ENCODE measurements at regions not wholly inside any gene's neighbourhood (a gene's known extent, or its start where the extent isn't known, plus 50 kb on each side); places are given as distances from the start of the nearest gene placed in this dataset.

- H3K27me3 ChIP-seq (ENCODE audit: low read depth) = no peaks in the 10 kb centered on the region
- no peaks in the 10 kb centered on the region for H3K9me3 ChIP-seq
- intact Hi-C loops (cut with DNase I) = no loop called here
- no peaks in the 10 kb centered on the region for H3K36me3 ChIP-seq
- DNase-seq = no peak
- ATAC-seq = no peak
- TF ChIP-seq CTCF (IDR thresholded peaks at IDR 0.05) = no peak
- H3K27ac ChIP-seq = no peak overlapping the region
- H3K4me3 ChIP-seq = no peak overlapping the region
- H3K4me1 ChIP-seq = no peaks in the 10 kb centered on the region
Measured at GRCh38 chr11:127066401-127067090, 66.0 kb upstream of the KIRREL3 start.

- Histone ChIP-seq H3K4me1 (no peaks in the 10 kb centered on the region), H3K27ac (no peak overlapping the region), H3K36me3 (no peaks in the 10 kb centered on the region), H3K9me3 (no peaks in the 10 kb centered on the region), H3K4me3 (no peak overlapping the region), H3K27me3 (ENCODE audit: low read depth) (no peaks in the 10 kb centered on the region)
- TF ChIP-seq CTCF (IDR thresholded peaks at IDR 0.05) = no peak
- ATAC-seq (no peak), DNase-seq (no peak)
- intact Hi-C loops (cut with DNase I) = no loop called here
Measured at GRCh38 chr11:127063241-127063640, 62.7 kb upstream of the KIRREL3 start.

GRCh38 chr11:127061947-127062346 lies 61.4 kb upstream of the KIRREL3 start:
- Histone ChIP-seq H3K27ac (no peak overlapping the region), H3K36me3 (no peaks in the 10 kb centered on the region), H3K9me3 (no peaks in the 10 kb centered on the region), H3K4me3 (no peak overlapping the region), H3K27me3 (ENCODE audit: low read depth) (no peaks in the 10 kb centered on the region), H3K4me1 (no peaks in the 10 kb centered on the region)
- no peak for ATAC-seq
- intact Hi-C loops (cut with DNase I) = no loop called here
- no peak for TF ChIP-seq CTCF (IDR thresholded peaks at IDR 0.05)
- no peak for DNase-seq

- no peak for TF ChIP-seq CTCF (IDR thresholded peaks at IDR 0.05)
- H3K36me3 ChIP-seq = no peaks in the 10 kb centered on the region
- no peak for ATAC-seq
Measured at GRCh38 chr11:127059750-127060149, 59.2 kb upstream of the KIRREL3 start.

GRCh38 chr11:127059286-127059685 lies 58.7 kb upstream of the KIRREL3 start:
- no peak for TF ChIP-seq CTCF (IDR thresholded peaks at IDR 0.05)
- Histone ChIP-seq H3K4me3 (no peak overlapping the region), H3K27me3 (ENCODE audit: low read depth) (no peaks in the 10 kb centered on the region), H3K27ac (no peak overlapping the region), H3K4me1 (no peaks in the 10 kb centered on the region), H3K36me3 (no peaks in the 10 kb centered on the region), H3K9me3 (no peaks in the 10 kb centered on the region)
- ATAC-seq (no peak), DNase-seq (no peak)
- intact Hi-C loops (cut with DNase I) = no loop called here

More at GRCh38 chr11:127059750-127060149, 59.2 kb upstream of the KIRREL3 start:
- Histone ChIP-seq H3K27me3 (ENCODE audit: low read depth) (no peaks in the 10 kb centered on the region), H3K4me1 (no peaks in the 10 kb centered on the region), H3K4me3 (no peak overlapping the region), H3K9me3 (no peaks in the 10 kb centered on the region), H3K27ac (no peak overlapping the region)
- no peak for DNase-seq
- intact Hi-C loops (cut with DNase I) = no loop called here

All from lower lobe of right lung (tissue), 2 donors.